ENCODE measurements at regions not wholly inside any gene's neighbourhood (a gene's known extent, or its start where the extent isn't known, plus 50 kb on each side); places are given as distances from the start of the nearest gene placed in this dataset.
"Not testable (repeated sequence)": the region's sequence is repeated elsewhere in the genome, so short reads cannot be mapped to it uniquely, and the experiment has no call there.

GRCh38 chr16:5993356-5993755 is 895.8 kb upstream of the EEF2KMT start:
- DNase-seq (ENCODE audit: low spot score in 2 of 2) (no peak), FAIRE-seq (no peak)

DNA sequence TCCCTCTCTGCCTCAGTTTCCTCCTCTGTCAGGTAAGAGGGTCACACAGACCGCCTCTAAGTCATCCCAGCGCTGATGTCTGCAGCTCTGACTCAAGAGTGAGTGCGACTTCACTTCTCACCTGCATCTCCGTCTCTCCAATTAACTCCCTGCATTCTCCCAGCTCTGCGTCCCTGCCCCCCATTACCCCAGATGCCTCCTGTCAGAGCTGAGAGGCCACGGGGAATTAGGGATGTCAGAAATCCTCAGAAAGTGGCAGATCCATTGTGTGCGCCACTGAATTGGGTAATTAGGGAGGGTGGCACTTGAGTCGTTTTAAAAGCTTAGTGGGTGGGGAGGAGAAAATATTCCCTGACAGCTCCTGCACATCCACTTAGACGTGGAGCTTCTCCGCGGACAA is 885.4 kb upstream of the EEF2KMT start:
- DNase-seq (ENCODE audit: low spot score in 2 of 2) (no peak), FAIRE-seq (no peak)

DNA sequence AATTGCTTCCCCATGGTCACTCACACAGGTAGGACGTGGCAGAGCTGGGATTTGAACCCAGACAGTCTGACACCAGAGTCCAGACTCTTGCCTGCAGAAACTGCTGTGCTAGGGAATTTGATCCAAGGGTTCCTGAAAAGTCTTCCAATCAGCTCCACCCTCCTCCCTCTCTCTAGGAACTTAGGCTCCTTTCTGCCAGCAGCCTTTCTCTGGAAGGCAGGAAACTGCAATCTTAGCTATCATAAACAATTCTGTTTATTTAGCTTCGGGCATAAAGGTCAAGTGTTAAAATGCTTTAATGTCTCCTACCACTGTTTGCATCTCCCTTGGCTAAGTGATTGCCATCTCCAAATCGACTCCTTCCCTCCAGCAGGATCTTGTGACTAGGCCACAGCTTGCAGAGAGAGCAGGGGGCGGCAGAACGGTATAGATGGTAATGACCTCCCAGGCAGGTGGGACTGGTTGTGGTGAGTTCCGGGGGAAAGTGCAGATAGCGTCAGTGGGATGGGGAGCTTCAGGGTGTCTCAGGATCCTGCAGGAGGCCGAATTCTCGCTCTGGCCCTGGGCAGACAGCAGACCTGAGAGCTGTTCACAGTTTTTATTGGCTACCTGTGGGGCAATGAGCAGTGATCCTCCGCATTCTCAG is 882.4 kb upstream of the EEF2KMT start:
- FAIRE-seq (no peak), DNase-seq (ENCODE audit: low spot score in 2 of 2) (no peak)

DNA sequence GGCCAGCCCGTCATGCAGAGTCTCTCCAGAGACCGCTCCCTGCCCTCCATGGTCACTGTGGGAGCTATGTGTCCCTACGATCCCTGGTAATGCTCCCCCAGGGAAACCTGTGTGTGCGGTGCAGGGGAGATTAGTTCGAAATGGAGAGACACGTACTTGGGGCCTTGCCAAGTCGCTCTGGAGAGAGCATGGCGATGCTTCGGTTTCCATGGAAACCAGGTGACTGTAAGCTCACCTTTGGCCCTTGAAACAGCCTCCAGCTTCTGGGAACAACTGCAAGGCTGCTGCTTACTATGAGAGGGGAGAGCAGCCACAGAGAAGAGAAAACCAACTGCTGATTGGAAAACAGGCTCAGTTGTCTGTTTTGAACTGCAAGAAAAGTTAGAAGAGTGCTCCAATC is 879.7 kb upstream of the EEF2KMT start:
- FAIRE-seq: no peak
- no peak for DNase-seq (ENCODE audit: low spot score in 2 of 2)

GRCh38 chr16:5972747-5973146 is 875.2 kb upstream of the EEF2KMT start:
- no peak for DNase-seq (ENCODE audit: low spot score in 2 of 2)
- no peak for FAIRE-seq

DNA sequence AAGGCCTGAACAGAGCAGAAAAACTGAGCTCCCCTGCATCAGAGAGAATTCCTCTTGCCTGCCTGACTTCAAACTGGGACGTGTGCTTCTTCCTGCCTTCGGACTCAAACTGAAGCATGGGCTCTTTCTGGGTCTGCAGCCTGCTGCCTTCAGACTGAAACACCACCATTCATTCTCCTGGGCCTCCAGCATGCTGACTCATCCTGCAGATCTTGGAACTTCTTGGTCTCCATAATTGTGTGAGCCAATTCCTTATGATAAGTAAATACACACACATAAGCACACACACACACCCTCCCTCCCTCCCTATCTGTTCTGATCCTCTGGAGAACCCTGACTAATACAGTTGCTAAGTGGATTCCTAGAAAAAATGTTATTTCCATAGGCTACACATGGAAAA is 874.3 kb upstream of the EEF2KMT start:
- DNase-seq (ENCODE audit: low spot score in 2 of 2): no peak
- no peak for FAIRE-seq

- DNase-seq (ENCODE audit: low spot score in 2 of 2) (no peak), FAIRE-seq (no peak)
Observed at GRCh38 chr16:5971106-5971505, 873.5 kb upstream of the EEF2KMT start.

DNA sequence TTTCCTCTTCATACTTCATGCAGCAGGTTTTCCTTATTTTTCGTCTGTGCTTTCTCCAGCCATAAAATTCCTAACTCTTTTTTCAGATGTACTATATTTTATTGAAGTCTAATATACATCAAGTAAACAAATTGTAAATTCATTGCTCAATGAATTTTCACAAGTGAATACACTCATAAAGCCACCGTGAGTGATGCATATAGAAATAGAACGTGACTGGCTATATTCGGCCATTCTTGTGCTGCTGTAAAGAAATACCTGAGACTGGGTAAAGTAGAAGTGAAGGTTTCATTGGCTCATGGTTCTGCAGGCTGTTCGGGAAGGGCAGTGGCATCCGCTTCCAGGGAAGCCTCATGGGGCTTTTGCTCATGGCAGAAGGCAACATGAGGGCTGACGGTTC is 868.4 kb upstream of the EEF2KMT start:
- no peak for FAIRE-seq
- no peak for DNase-seq (ENCODE audit: low spot score in 2 of 2)

- no peak for DNase-seq (ENCODE audit: low spot score in 2 of 2)
- FAIRE-seq: no peak
Observed at GRCh38 chr16:5965321-5965720, 867.7 kb upstream of the EEF2KMT start.

- DNase-seq (ENCODE audit: low spot score in 2 of 2): no peak
- no peak for FAIRE-seq
Observed at GRCh38 chr16:5951486-5951885, 853.9 kb upstream of the EEF2KMT start.

DNA sequence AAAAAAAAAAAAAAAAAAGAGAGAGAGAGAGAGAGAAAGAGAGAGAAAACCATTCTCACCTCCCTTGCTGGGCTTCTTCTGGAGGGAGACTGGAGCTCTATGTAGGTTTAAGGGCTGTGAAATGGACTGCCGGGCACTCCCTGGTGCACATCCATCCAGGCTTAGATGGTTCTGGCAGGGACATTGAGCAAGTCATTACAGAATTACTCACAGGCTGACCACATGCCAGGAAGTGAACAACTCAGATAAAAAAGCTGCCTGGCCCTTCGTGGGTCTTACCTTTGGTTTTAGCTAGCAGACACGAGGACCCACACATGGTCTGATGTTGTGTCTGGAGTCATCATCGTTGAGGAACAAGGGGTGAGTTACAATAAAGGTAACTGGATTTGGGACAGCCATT is 847.4 kb upstream of the EEF2KMT start:
- DNase-seq (ENCODE audit: low spot score in 2 of 2): no peak
- no peak for FAIRE-seq

- FAIRE-seq (no peak), DNase-seq (ENCODE audit: low spot score in 2 of 2) (no peak)
Observed at GRCh38 chr16:5938607-5939006, 841.0 kb upstream of the EEF2KMT start.

DNA sequence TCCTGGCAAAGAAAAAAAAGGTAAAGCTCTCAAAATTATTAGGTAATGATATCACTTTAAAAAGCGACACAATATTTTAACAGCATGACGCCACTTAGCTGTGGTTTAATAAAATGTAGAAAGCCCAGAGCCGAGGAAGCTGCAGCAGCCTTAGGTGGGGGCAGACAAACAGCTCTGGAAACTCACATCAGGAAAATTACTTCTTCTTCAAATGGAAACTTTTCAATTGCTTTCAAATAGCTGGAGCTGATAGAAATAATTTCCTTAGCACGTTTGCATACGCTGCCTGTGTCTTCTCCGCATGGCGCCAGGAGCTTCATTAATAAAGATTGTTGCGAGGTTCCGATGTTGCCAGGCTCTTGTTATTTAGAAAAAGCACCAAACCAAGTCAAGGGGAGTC is 835.3 kb upstream of the EEF2KMT start:
- DNase-seq (ENCODE audit: low spot score in 2 of 2): no peak
- FAIRE-seq: no peak

DNA sequence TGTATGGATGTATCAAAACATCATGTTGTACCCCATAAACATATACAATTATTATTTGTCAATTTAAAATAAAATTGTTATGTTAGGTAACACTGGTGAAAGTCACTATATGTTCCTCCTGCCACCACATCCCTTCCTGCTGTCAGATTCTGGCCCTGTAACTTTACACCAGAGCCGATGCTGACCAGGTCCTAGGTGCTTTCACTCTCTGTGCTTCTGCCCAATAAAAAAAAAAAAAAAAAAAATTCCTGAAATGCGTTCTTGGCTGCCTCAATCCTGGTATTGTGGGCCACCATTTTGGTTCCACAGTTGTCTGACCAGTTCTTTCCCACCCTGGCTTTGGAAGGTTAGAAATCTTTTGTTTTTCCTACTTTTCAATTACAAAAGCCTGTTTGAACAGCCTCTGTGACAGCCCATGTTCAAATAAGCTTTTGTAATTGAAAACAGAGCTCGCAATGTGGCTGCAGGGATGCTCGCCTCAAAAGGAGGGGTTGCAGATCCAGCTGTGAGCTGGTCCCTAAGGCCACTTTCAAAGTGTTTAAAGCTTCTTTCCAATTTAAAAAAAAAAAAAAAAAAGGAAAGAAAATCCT is 831.0 kb upstream of the EEF2KMT start:
- FAIRE-seq (no peak), DNase-seq (ENCODE audit: low spot score in 2 of 2) (no peak)

DNA sequence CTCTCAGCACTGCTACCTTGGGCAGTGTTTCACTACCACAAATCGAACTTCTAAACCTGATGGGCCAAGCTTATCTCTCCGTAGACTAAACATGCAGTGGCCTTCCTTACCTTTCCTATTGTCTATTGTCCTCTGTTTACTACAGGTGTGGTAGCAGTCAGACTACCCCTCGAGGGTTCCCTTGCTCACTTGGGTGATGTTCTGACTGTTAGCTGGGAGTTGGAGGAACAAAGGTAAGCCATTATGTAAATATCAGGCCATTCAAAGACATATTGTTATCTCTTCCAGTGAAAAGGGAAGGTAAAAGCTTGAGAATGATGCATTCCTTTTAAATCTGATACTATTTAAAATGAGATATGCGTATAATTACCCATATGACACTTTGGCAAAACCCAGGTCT is 828.3 kb upstream of the EEF2KMT start:
- FAIRE-seq: no peak
- DNase-seq (ENCODE audit: low spot score in 2 of 2): no peak

DNA sequence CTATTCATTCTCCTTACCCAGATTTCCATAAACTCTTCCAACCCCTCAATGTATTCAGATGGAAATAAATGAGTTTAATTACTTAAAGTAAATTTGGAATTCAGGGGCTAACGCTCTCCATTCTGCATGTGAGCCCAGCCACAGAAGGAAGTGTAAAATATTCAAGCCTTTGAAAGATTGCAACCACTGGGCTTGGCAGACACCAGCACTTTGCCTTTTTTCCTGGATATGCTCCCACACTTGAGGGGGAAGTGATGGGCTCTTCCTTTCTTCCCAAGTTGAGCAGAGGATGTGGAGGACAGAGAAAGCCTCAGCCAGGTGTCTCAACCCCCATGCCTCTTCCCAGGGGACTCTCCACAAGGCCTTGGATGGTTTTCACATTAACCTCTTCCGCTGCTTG is 825.1 kb upstream of the EEF2KMT start:
- no peak for FAIRE-seq

GRCh38 chr16:5918567-5919130 is 821.1 kb upstream of the EEF2KMT start:
- DNase-seq (ENCODE audit: low spot score in 2 of 2) (no peak), FAIRE-seq (no peak)

More for the DNA sequence above, 825.1 kb upstream of the EEF2KMT start:
- no peak for DNase-seq (ENCODE audit: low spot score in 2 of 2)

- DNase-seq (ENCODE audit: low spot score in 2 of 2) (no peak), FAIRE-seq (no peak)
Observed at GRCh38 chr16:5917436-5918195, 820.0 kb upstream of the EEF2KMT start.

- DNase-seq (ENCODE audit: low spot score in 2 of 2): no peak
Observed at GRCh38 chr16:5916711-5917191, 819.2 kb upstream of the EEF2KMT start.

GRCh38 chr16:5911241-5911640 is 813.6 kb upstream of the EEF2KMT start:
- FAIRE-seq: no peak
- DNase-seq (ENCODE audit: low spot score in 2 of 2): no peak

More at GRCh38 chr16:5916711-5917191, 819.2 kb upstream of the EEF2KMT start:
- FAIRE-seq: no peak

DNA sequence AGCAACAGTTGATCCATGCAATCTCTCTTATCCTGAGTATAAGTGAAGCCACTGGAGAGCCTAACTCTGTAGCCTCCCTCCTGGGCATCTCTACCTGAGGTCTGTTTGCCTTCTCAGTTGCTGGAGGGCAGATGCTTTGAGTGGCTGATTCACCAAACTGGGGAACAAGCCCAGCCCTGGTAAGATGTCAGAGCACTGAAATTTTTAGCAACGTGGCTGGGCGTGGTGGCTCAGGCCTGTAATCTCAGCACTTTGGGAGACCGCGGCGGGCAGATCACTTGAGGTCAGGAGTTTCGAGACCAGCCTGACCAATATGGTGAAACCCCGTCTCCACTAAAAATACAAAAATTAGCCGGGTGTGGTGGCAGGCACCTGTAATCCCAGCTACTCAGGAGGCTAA is 812.0 kb upstream of the EEF2KMT start:
- FAIRE-seq; DNase-seq (ENCODE audit: low spot score in 2 of 2): not testable (repeated sequence)

Measured in frontal cortex (tissue), 3 donors.